Colonic mucosa (tissue), 4 donors: ENCODE measurements at regions not wholly inside any gene's neighbourhood (a gene's known extent, or its start where the extent isn't known, plus 50 kb on each side); places are given as distances from the start of the nearest gene placed in this dataset.
"Not testable (repeated sequence)": the region's sequence is repeated elsewhere in the genome, so short reads cannot be mapped to it uniquely, and the experiment has no call there.

Experiments
- DNase-seq: peaks from one replicate; pipeline ENCODE4 v3.0.0-alpha.2; 2020
- H3K27ac ChIP-seq: fragments of 200-600 bp; one replicate; pipeline ENCODE4 v1.8.0; 2021
- H3K27me3 ChIP-seq: fragments of 200-600 bp; one replicate; pipeline ENCODE4 v1.8.0; 2021
- H3K36me3 ChIP-seq: fragments of 200-600 bp; one replicate; pipeline ENCODE4 v1.8.0; 2021
- H3K4me1 ChIP-seq: fragments of 200-600 bp; one replicate; pipeline ENCODE4 v1.8.0; 2021; ENCODE audit warnings: mild to moderate bottlenecking
- H3K4me3 ChIP-seq: fragments of 200-600 bp; one replicate; pipeline ENCODE4 v1.8.0; 2021
- H3K9ac ChIP-seq, 2 donors: one replicate each; pipeline ENCODE4 v1.7.0; 2013; ENCODE audit warnings: control low read depth in 2 of 2, low read depth in 2 of 2, low read length in 2 of 2
- H3K9me3 ChIP-seq: fragments of 200-600 bp; one replicate; pipeline ENCODE4 v1.8.0; 2021
- CTCF ChIP-seq: fragments of 200-600 bp; IDR thresholded peaks from one replicate; pipeline ENCODE4 v1.8.0; 2022; ENCODE audit warnings: antibody characterized with exemption, mild to moderate bottlenecking
- intact Hi-C: fragments of 100-400 bp; cut with DNase I; formaldehyde crosslinking; loops from one replicate; pipeline ENCODE4 v1.14.1; 2022
- donor health status: healthy.
- donor health status: DM: no; HTN: no; CAD: no.
- donor health status: DM: no; HTN: no; CAD: no.

GRCh38 chrX:74065831-74066390, 213.4 kb upstream of the XIST start:
- H3K4me1 ChIP-seq, result no peaks in the 10 kb centered on the region
- H3K27ac ChIP-seq, result no peak overlapping the region
- H3K9ac ChIP-seq, result no peak overlapping the region
- intact Hi-C loops, result no loop called here
- H3K4me3 ChIP-seq, result no peak overlapping the region
- TF ChIP-seq CTCF, result no peak
- DNase-seq, result no peak
- no peaks in the 10 kb centered on the region for H3K27me3 ChIP-seq
- H3K9me3 ChIP-seq, result no peaks in the 10 kb centered on the region
- no peaks in the 10 kb centered on the region for H3K36me3 ChIP-seq

GRCh38 chrX:74063426-74064155, 211.1 kb upstream of the XIST start:
- Histone ChIP-seq H3K27ac (no peak overlapping the region), H3K9ac (no peak overlapping the region), H3K4me3 (no peak overlapping the region), H3K4me1 (no peaks in the 10 kb centered on the region), H3K9me3 (no peaks in the 10 kb centered on the region), H3K27me3 (no peaks in the 10 kb centered on the region), H3K36me3 (no peaks in the 10 kb centered on the region)
- intact Hi-C loops, result no loop called here
- no peak for DNase-seq
- TF ChIP-seq CTCF, result no peak

GRCh38 chrX:74061879-74062278, 209.4 kb upstream of the XIST start:
- no peaks in the 10 kb centered on the region for H3K27me3 ChIP-seq
- no peak for TF ChIP-seq CTCF

GRCh38 chrX:74049126-74049525, 196.6 kb upstream of the XIST start:
- no peak for TF ChIP-seq CTCF
- Histone ChIP-seq H3K27ac (no peak overlapping the region), H3K4me3 (no peak overlapping the region), H3K27me3 (no peaks in the 10 kb centered on the region), H3K9me3 (no peaks in the 10 kb centered on the region), H3K4me1 (no peaks in the 10 kb centered on the region), H3K36me3 (no peaks in the 10 kb centered on the region), H3K9ac (no peak overlapping the region)
- intact Hi-C loops, result no loop called here
- DNase-seq, result no peak

More at GRCh38 chrX:74061879-74062278, 209.4 kb upstream of the XIST start:
- Histone ChIP-seq H3K27ac (no peak overlapping the region), H3K4me1 (no peaks in the 10 kb centered on the region), H3K9me3 (no peaks in the 10 kb centered on the region), H3K4me3 (no peak overlapping the region), H3K9ac (no peak overlapping the region), H3K36me3 (no peaks in the 10 kb centered on the region)
- intact Hi-C loops, result no loop called here
- DNase-seq, result no peak

- DNase-seq, H3K9ac ChIP-seq, H3K27ac ChIP-seq, H3K9me3 ChIP-seq, H3K4me3 ChIP-seq, H3K27me3 ChIP-seq, H3K36me3 ChIP-seq, intact Hi-C loops, H3K4me1 ChIP-seq: not testable (repeated sequence)
Observed at GRCh38 chrX:74034066-74034465, 181.6 kb upstream of the XIST start.

GRCh38 chrX:74031527-74031926, 179.0 kb upstream of the XIST start:
- H3K9me3 ChIP-seq, DNase-seq, H3K36me3 ChIP-seq, intact Hi-C loops, H3K4me1 ChIP-seq, H3K4me3 ChIP-seq, H3K27ac ChIP-seq, H3K27me3 ChIP-seq, H3K9ac ChIP-seq: not testable (repeated sequence)

GRCh38 chrX:74030766-74031165, 178.3 kb upstream of the XIST start:
- DNase-seq, H3K36me3 ChIP-seq, H3K27ac ChIP-seq, H3K9ac ChIP-seq, H3K9me3 ChIP-seq, H3K27me3 ChIP-seq, H3K4me1 ChIP-seq, H3K4me3 ChIP-seq, intact Hi-C loops: not testable (repeated sequence)

GRCh38 chrX:74025145-74025544, 172.6 kb upstream of the XIST start:
- H3K27ac ChIP-seq, DNase-seq, H3K9ac ChIP-seq, H3K4me3 ChIP-seq, H3K9me3 ChIP-seq, intact Hi-C loops, H3K27me3 ChIP-seq, H3K4me1 ChIP-seq, H3K36me3 ChIP-seq: not testable (repeated sequence)
